Erythroblast (primary cell): ENCODE measurements at regions not wholly inside any gene's neighbourhood (a gene's known extent, or its start where the extent isn't known, plus 50 kb on each side); places are given as distances from the start of the nearest gene placed in this dataset.

ENCODE experiments used
- DNase-seq, 2 experiments: peaks; one replicate each; lab custom pipeline; 2025; lab: John Stamatoyannopoulos, UW
- GATA1 ChIP-seq: IDR thresholded peaks from 2 replicates; pipeline ENCODE4 v1.6.1; 2011; ENCODE audit warnings: low read depth, mild to moderate bottlenecking, control low read depth, low read length, moderate library complexity
- POLR2A ChIP-seq: IDR thresholded peaks from 2 replicates; pipeline ENCODE4 v1.6.1; 2011; ENCODE audit warnings: mild to moderate bottlenecking, low read length

GRCh38 chr2:7269106-7269643, 352.0 kb downstream of the RNF144A start:
- TF ChIP-seq GATA1 (no peak), POLR2A (no peak)
- DNase-seq: no peak

DNA sequence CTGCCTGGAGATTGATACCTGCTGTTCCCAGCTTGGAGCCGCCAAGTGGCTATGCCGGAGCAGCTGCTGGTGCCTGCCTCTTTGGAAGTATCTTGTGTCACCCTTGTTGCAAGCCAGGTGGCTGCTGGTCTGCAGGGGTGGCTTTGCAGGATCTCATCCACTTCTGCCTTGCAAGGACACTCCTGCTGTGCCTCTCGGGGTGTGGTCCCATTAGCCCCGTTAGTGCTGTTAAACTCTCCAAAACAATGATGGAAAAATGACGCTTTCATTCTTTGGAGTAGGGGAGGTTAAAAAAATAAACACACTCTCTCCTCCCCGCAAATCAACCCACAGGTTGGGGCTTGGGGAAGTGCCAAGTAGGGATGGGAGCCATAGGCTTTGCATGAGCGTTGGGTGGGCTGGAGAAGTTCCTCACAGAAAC, 352.8 kb downstream of the RNF144A start:
- DNase-seq: no peak
- TF ChIP-seq POLR2A: no peak
- no peak for TF ChIP-seq GATA1

DNA sequence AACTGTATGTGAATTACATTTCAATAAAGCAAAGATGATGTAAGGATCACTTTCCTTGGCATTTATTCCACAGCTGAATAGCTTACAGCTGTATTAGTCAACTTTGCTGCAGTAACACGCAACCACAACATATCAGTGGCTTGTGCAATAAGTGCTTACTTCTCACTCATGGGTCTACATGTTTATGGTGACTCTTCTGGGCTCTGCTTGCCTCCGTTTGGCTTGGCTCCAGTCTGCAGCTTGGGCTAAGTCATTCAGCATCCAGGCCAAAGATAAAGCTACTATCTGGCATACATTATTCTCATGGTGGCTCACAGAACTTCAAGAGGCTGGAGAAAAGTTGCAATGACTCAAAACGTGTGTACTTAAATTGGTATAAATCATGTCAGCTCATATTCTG, 355.0 kb downstream of the RNF144A start:
- TF ChIP-seq GATA1: no peak
- TF ChIP-seq POLR2A: no peak
- DNase-seq: no peak

- DNase-seq: no peak
- TF ChIP-seq GATA1 (no peak), POLR2A (no peak)
Measured at GRCh38 chr2:7278984-7279383, 361.8 kb downstream of the RNF144A start.

- DNase-seq: no peak
- no peak for TF ChIP-seq GATA1
- TF ChIP-seq POLR2A: no peak
Measured at GRCh38 chr2:7279421-7279949, 362.3 kb downstream of the RNF144A start.

GRCh38 chr2:7280790-7281189, 363.6 kb downstream of the RNF144A start:
- TF ChIP-seq POLR2A (no peak), GATA1 (no peak)
- DNase-seq: no peak

DNA sequence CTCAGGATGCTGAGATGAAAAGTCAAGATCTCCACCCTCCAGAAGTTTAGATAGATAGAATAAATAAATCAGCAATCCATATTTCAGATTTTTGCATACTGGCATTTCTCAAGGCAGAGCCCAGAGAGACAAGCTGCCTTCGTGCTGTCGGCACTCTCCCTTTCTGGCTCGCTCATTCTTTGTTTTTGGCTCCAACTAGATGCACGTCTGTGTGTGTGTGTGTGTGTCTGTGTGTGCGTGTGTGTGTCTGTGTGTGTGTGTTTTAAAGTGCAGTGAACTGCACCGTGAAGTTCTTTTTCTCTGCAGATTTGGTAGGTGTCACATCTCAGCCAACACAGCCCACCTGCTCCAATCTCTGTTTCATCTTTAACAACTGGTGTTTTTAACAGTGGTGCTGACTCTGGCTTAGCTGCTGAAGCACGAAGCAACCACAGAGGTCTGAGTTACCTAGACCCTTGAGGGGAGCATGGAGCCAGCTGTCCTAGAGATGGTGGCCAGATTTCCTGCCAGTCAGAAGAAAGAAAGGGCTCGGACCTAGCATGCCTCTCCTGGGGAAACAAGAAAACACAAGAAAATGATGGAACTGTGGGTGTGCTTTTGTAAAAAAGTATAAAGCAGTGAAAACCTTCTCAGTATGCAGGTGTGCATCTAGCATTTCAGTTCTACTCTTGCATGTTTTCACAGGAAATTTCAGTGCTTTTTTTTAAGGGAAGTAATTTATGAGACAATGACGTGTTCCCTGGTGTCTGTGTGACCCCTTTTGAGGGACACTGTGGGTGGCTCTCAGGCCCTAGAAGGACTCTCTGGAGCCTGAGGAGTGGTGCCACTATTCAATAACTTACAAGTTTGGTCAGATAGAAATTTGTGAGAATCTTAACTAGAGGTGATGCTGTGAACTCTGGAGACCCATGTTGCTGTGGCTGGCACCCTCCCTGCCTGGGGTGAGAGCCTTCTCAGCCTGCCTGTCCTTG, 364.3 kb downstream of the RNF144A start:
- no peak for TF ChIP-seq POLR2A
- no peak for TF ChIP-seq GATA1
- DNase-seq: no peak

- TF ChIP-seq POLR2A: no peak
- no peak for TF ChIP-seq GATA1
- no peak for DNase-seq
Measured at GRCh38 chr2:7286120-7286519, 368.9 kb downstream of the RNF144A start.

GRCh38 chr2:7288484-7288883, 371.3 kb downstream of the RNF144A start:
- DNase-seq: no peak

DNA sequence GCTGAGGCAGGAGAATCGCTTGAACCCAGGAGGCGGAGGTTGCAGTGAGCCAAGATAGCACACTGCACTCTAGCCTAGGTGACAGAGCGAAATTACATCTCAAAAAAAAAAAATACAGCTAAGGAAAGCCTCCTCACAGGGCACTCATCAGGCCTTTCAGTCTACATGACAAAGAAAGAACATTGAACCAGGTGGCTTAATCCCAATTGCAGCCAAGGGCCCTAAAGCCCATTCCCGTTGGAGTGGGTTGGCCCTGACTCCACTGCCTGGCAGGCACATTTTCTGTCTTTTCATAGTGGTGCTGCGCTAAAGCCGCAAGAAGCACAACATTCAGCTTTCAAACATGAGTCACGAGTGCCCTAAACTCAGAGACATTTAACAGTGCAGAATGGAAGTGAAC, 372.5 kb downstream of the RNF144A start:
- DNase-seq: no peak
- TF ChIP-seq POLR2A (no peak), GATA1 (no peak)

More at GRCh38 chr2:7288484-7288883, 371.3 kb downstream of the RNF144A start:
- TF ChIP-seq GATA1 (no peak), POLR2A (no peak)

GRCh38 chr2:7292154-7292691, 375.0 kb downstream of the RNF144A start:
- TF ChIP-seq GATA1 (no peak), POLR2A (no peak)
- DNase-seq: no peak

DNA sequence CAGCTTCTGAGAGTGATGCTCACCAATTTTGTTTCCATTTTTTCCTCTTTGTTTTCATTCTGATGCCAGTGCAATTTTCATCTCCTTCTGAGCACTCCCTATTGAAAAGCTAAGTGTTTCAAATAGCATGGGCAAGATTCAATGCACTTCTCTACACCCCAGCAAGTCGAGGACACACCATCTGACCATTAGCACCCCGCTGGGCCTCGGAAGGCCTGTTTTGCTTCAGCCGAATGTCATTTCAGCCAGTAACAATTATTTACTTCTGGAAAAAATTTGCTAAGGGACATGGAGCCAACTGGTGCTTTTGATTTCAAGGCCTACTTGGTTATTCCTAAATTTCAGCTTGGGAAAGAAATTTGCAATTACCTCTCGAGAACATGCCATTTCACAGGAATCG, 392.4 kb downstream of the RNF144A start:
- TF ChIP-seq GATA1: no peak
- no peak for TF ChIP-seq POLR2A

GRCh38 chr2:7324706-7325105, 407.5 kb downstream of the RNF144A start:
- TF ChIP-seq POLR2A (no peak), GATA1 (no peak)
- DNase-seq: no peak

More for the DNA sequence above, 392.4 kb downstream of the RNF144A start:
- DNase-seq: no peak

GRCh38 chr2:7325186-7325585, 408.0 kb downstream of the RNF144A start:
- DNase-seq: no peak
- TF ChIP-seq POLR2A: no peak
- no peak for TF ChIP-seq GATA1

DNA sequence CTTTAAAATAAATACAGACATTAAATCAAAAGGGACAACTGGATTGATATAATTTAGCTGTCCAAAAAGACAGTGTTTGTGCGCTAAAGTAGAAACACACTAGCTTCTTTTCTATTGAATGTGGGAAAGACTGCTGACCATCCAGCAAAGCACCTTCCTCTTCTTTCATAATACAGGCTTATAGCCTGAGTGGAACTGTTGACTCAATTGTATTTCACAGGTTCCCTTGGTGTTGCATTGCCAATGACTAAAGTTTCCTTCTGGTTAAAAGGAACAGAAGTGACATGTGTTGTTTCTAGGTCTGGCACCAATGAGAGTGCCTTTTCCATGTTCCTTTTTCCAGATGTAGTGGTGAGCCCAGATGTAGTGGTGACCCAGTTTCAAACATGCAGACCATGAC, 412.3 kb downstream of the RNF144A start:
- TF ChIP-seq GATA1 (no peak), POLR2A (no peak)
- DNase-seq: no peak
